ENCODE measurements at regions not wholly inside any gene's neighbourhood (a gene's known extent, or its start where the extent isn't known, plus 50 kb on each side); places are given as distances from the start of the nearest gene placed in this dataset.
"Not testable (repeated sequence)": the region's sequence is repeated elsewhere in the genome, so short reads cannot be mapped to it uniquely, and the experiment has no call there.

- not testable (repeated sequence) for H3K27me3 ChIP-seq (replicated peaks; ENCODE audit: control insufficient read depth, insufficient read depth, low read length, poor library complexity, severe bottlenecking); H3K4me3 ChIP-seq (ENCODE audit: insufficient read depth, low read depth, low read length, poor library complexity, severe bottlenecking); DNase-seq; H3K9me3 ChIP-seq (ENCODE audit: control insufficient read depth, low read length); H3K36me3 ChIP-seq (ENCODE audit: control insufficient read depth, insufficient read depth, low read length); H3K27ac ChIP-seq (ENCODE audit: insufficient read depth, low read length, poor library complexity, severe bottlenecking); H3K4me1 ChIP-seq (ENCODE audit: control insufficient read depth, insufficient read depth, low read length, poor library complexity, severe bottlenecking)
Measured at GRCh38 chrY:11107127-11107918, 1579.6 kb downstream of the TSPY10 start.

GRCh38 chrY:11151724-11152123 lies 1549.3 kb upstream of the USP9Y start:
- not testable (repeated sequence) for H3K36me3 ChIP-seq (ENCODE audit: control insufficient read depth, insufficient read depth, low read length); H3K9me3 ChIP-seq (ENCODE audit: control insufficient read depth, low read length); DNase-seq; H3K4me1 ChIP-seq (ENCODE audit: control insufficient read depth, insufficient read depth, low read length, poor library complexity, severe bottlenecking); H3K27me3 ChIP-seq (replicated peaks; ENCODE audit: control insufficient read depth, insufficient read depth, low read length, poor library complexity, severe bottlenecking); H3K27ac ChIP-seq (ENCODE audit: insufficient read depth, low read length, poor library complexity, severe bottlenecking); H3K4me3 ChIP-seq (ENCODE audit: insufficient read depth, low read depth, low read length, poor library complexity, severe bottlenecking)

DNA sequence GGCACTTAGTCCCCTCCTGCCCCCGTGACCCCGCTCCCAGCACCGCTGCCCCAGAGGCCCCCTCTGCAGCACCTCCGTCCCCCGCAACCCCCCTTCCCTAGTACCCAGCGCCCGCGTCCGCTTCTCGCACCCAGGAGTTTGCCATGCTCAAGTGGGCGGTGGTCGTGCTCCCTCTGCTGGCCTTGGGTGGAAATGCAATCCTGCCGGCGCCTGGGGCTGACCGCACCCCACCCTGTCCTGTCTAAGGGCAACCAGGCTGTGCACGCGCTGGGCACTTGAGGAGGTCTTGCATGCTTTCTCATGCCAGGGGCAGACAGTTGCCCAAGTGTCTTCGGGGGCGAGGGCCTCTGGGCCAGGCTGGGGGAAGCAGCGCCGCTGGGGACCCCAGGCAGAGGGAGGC lies 1544.9 kb upstream of the USP9Y start:
- H3K27ac ChIP-seq (ENCODE audit: insufficient read depth, low read length, poor library complexity, severe bottlenecking); H3K9me3 ChIP-seq (ENCODE audit: control insufficient read depth, low read length); H3K4me3 ChIP-seq (ENCODE audit: insufficient read depth, low read depth, low read length, poor library complexity, severe bottlenecking); H3K4me1 ChIP-seq (ENCODE audit: control insufficient read depth, insufficient read depth, low read length, poor library complexity, severe bottlenecking); H3K36me3 ChIP-seq (ENCODE audit: control insufficient read depth, insufficient read depth, low read length); DNase-seq; H3K27me3 ChIP-seq (replicated peaks; ENCODE audit: control insufficient read depth, insufficient read depth, low read length, poor library complexity, severe bottlenecking): not testable (repeated sequence)

GRCh38 chrY:11156846-11157245 lies 1544.2 kb upstream of the USP9Y start:
- H3K27me3 ChIP-seq (replicated peaks; ENCODE audit: control insufficient read depth, insufficient read depth, low read length, poor library complexity, severe bottlenecking); H3K9me3 ChIP-seq (ENCODE audit: control insufficient read depth, low read length); H3K4me3 ChIP-seq (ENCODE audit: insufficient read depth, low read depth, low read length, poor library complexity, severe bottlenecking); H3K27ac ChIP-seq (ENCODE audit: insufficient read depth, low read length, poor library complexity, severe bottlenecking); DNase-seq; H3K4me1 ChIP-seq (ENCODE audit: control insufficient read depth, insufficient read depth, low read length, poor library complexity, severe bottlenecking); H3K36me3 ChIP-seq (ENCODE audit: control insufficient read depth, insufficient read depth, low read length): not testable (repeated sequence)

GRCh38 chrY:11177033-11177432 lies 1524.0 kb upstream of the USP9Y start:
- not testable (repeated sequence) for H3K4me3 ChIP-seq (ENCODE audit: insufficient read depth, low read depth, low read length, poor library complexity, severe bottlenecking); H3K36me3 ChIP-seq (ENCODE audit: control insufficient read depth, insufficient read depth, low read length); H3K27me3 ChIP-seq (replicated peaks; ENCODE audit: control insufficient read depth, insufficient read depth, low read length, poor library complexity, severe bottlenecking); H3K4me1 ChIP-seq (ENCODE audit: control insufficient read depth, insufficient read depth, low read length, poor library complexity, severe bottlenecking); DNase-seq; H3K9me3 ChIP-seq (ENCODE audit: control insufficient read depth, low read length); H3K27ac ChIP-seq (ENCODE audit: insufficient read depth, low read length, poor library complexity, severe bottlenecking)

- H3K36me3 ChIP-seq (ENCODE audit: control insufficient read depth, insufficient read depth, low read length); H3K4me1 ChIP-seq (ENCODE audit: control insufficient read depth, insufficient read depth, low read length, poor library complexity, severe bottlenecking); H3K9me3 ChIP-seq (ENCODE audit: control insufficient read depth, low read length); DNase-seq; H3K27ac ChIP-seq (ENCODE audit: insufficient read depth, low read length, poor library complexity, severe bottlenecking); H3K4me3 ChIP-seq (ENCODE audit: insufficient read depth, low read depth, low read length, poor library complexity, severe bottlenecking); H3K27me3 ChIP-seq (replicated peaks; ENCODE audit: control insufficient read depth, insufficient read depth, low read length, poor library complexity, severe bottlenecking): not testable (repeated sequence)
Measured at GRCh38 chrY:11201133-11201532, 1499.9 kb upstream of the USP9Y start.

GRCh38 chrY:11214851-11215250 lies 1486.2 kb upstream of the USP9Y start:
- not testable (repeated sequence) for H3K4me1 ChIP-seq (ENCODE audit: control insufficient read depth, insufficient read depth, low read length, poor library complexity, severe bottlenecking); H3K27me3 ChIP-seq (replicated peaks; ENCODE audit: control insufficient read depth, insufficient read depth, low read length, poor library complexity, severe bottlenecking); H3K36me3 ChIP-seq (ENCODE audit: control insufficient read depth, insufficient read depth, low read length); H3K27ac ChIP-seq (ENCODE audit: insufficient read depth, low read length, poor library complexity, severe bottlenecking); H3K4me3 ChIP-seq (ENCODE audit: insufficient read depth, low read depth, low read length, poor library complexity, severe bottlenecking); H3K9me3 ChIP-seq (ENCODE audit: control insufficient read depth, low read length)
- peak in 1 of 3 donors; percentile 17 for DNase-seq

Measured in effector memory CD4-positive, alpha-beta T cell (primary cell).